ENCODE measurements at regions not wholly inside any gene's neighbourhood (a gene's known extent, or its start where the extent isn't known, plus 50 kb on each side); places are given as distances from the start of the nearest gene placed in this dataset.

DNA sequence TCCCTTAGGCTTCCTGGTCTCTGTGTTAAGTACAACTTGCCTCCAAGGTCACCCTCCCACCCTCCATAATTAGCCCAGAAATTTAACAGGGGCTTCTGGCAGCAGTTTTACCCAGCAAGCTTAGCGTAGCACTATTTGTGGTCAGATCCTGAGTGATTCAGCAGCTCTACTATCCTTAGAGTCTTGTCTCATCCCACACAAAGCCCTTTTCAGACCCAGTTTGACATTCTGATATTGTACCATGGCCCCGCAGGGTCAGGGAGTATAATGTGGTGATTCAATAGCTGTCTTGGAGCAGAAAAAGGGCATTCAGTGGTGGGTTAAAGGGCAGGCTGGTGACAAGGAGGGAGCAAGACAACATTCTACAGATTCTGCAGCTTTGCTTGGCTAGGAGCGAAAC is 153.8 kb upstream of the DDHD1 start:
- no peak overlapping the region for H3K27ac ChIP-seq (ENCODE audit: control insufficient read depth, insufficient read depth, low read length)
- FAIRE-seq (no peak), DNase-seq (ENCODE audit: low read depth, low spot score) (no peak)
- no peaks in the 10 kb centered on the region for H4K20me1 ChIP-seq (ENCODE audit: control insufficient read depth, extremely low read depth, insufficient read depth, low read length)
- H2AFZ ChIP-seq (ENCODE audit: control insufficient read depth, low read length): no peak overlapping the region
- dilution Hi-C loops (cut with MboI; ENCODE audit: extremely low pct_ligation_motif_present, low sequenced_read_pairs): no loop called here
- no peaks in the 10 kb centered on the region for H3K9me3 ChIP-seq (ENCODE audit: control insufficient read depth, low read depth, low read length)
- no peaks in the 10 kb centered on the region for H3K4me1 ChIP-seq (ENCODE audit: control insufficient read depth, extremely low read depth, insufficient read depth, low read length)
- TF ChIP-seq, protein P1, sequence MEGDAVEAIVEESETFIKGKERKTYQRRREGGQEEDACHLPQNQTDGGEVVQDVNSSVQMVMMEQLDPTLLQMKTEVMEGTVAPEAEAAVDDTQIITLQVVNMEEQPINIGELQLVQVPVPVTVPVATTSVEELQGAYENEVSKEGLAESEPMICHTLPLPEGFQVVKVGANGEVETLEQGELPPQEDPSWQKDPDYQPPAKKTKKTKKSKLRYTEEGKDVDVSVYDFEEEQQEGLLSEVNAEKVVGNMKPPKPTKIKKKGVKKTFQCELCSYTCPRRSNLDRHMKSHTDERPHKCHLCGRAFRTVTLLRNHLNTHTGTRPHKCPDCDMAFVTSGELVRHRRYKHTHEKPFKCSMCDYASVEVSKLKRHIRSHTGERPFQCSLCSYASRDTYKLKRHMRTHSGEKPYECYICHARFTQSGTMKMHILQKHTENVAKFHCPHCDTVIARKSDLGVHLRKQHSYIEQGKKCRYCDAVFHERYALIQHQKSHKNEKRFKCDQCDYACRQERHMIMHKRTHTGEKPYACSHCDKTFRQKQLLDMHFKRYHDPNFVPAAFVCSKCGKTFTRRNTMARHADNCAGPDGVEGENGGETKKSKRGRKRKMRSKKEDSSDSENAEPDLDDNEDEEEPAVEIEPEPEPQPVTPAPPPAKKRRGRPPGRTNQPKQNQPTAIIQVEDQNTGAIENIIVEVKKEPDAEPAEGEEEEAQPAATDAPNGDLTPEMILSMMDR (optimal IDR thresholded peaks at IDR 0.05 in 1 of 3, IDR thresholded peaks at IDR 0.05 in 1 of 3, conservative IDR thresholded peaks at IDR 0.05 in 1 of 3; ENCODE audit: extremely low read depth in 1 of 3, insufficient read depth in 2 of 3, low read length in 3 of 3): no peak
- no peak for TF ChIP-seq EZH2 (IDR thresholded peaks at IDR 0.05; ENCODE audit: low read length)
- peaks cover 3% of the 10 kb centered on the region for H3K27me3 ChIP-seq (ENCODE audit: control insufficient read depth, extremely low read depth, insufficient read depth, low read length)
- no peaks in the 10 kb centered on the region for H3K9me1 ChIP-seq (ENCODE audit: control insufficient read depth, extremely low read depth, insufficient read depth, low read length)
- no peaks in the 10 kb centered on the region for H3K36me3 ChIP-seq (ENCODE audit: control insufficient read depth in 2 of 2, extremely low read depth in 1 of 2, insufficient read depth in 2 of 2, low read length in 2 of 2)
- H3K79me2 ChIP-seq (ENCODE audit: control insufficient read depth, insufficient read depth, low read length): no peaks in the 10 kb centered on the region
- H3K4me3 ChIP-seq (ENCODE audit: control insufficient read depth in 2 of 3, extremely low read depth in 1 of 3, insufficient read depth in 2 of 3, low read depth in 1 of 3, low read length in 3 of 3): no peak overlapping the region
- H3K9ac ChIP-seq (ENCODE audit: control insufficient read depth, extremely low read depth, insufficient read depth, low read length): no peak overlapping the region
- no peak overlapping the region for H3K4me2 ChIP-seq (ENCODE audit: control insufficient read depth, extremely low read depth, insufficient read depth, low read depth, low read length)

DNA sequence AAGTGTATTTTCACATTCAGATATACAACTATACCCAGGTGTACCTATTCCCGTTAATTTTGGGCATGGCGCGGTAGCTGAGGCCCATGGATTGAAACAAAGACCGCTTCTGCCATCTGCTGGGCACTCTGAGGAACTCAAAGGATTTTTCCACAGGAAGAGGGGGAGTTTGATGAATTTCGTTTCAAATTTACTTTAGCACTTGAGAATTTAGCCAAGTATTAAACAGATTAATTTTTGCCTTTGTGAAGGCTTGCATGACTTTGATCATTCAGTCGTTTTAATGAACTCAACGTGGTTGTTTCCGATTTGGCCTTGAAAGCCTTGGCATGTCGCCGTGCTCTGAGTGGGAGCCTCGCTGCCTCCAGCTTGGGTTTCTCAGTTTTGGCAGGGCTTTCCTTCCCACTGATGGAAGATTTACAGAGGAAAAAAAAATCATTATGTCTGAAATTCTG is 153.2 kb upstream of the DDHD1 start:
- DNase-seq (ENCODE audit: low read depth, low spot score): no peak
- FAIRE-seq: peak; percentile 57
- Histone ChIP-seq H3K4me3 (ENCODE audit: control insufficient read depth in 2 of 3, extremely low read depth in 1 of 3, insufficient read depth in 2 of 3, low read depth in 1 of 3, low read length in 3 of 3) (peak overlapping the region; percentile 24 to 59 (median 51)), H3K27ac (ENCODE audit: control insufficient read depth, insufficient read depth, low read length) (no peak overlapping the region), H3K36me3 (ENCODE audit: control insufficient read depth in 2 of 2, extremely low read depth in 1 of 2, insufficient read depth in 2 of 2, low read length in 2 of 2) (no peaks in the 10 kb centered on the region), H2AFZ (ENCODE audit: control insufficient read depth, low read length) (peak overlapping the region; percentile 48), H3K4me1 (ENCODE audit: control insufficient read depth, extremely low read depth, insufficient read depth, low read length) (no peaks in the 10 kb centered on the region), H3K9ac (ENCODE audit: control insufficient read depth, extremely low read depth, insufficient read depth, low read length) (no peak overlapping the region), H3K9me1 (ENCODE audit: control insufficient read depth, extremely low read depth, insufficient read depth, low read length) (no peaks in the 10 kb centered on the region), H3K4me2 (ENCODE audit: control insufficient read depth, extremely low read depth, insufficient read depth, low read depth, low read length) (peak overlapping the region; percentile 78), H3K9me3 (ENCODE audit: control insufficient read depth, low read depth, low read length) (no peaks in the 10 kb centered on the region), H3K27me3 (ENCODE audit: control insufficient read depth, extremely low read depth, insufficient read depth, low read length) (peaks cover 3% of the 10 kb centered on the region), H4K20me1 (ENCODE audit: control insufficient read depth, extremely low read depth, insufficient read depth, low read length) (no peaks in the 10 kb centered on the region), H3K79me2 (ENCODE audit: control insufficient read depth, insufficient read depth, low read length) (no peaks in the 10 kb centered on the region)
- TF ChIP-seq, protein P1 (optimal IDR thresholded peaks at IDR 0.05 in 1 of 3, IDR thresholded peaks at IDR 0.05 in 1 of 3, conservative IDR thresholded peaks at IDR 0.05 in 1 of 3; ENCODE audit: extremely low read depth in 1 of 3, insufficient read depth in 2 of 3, low read length in 3 of 3): peak; percentile 65 to 79 (median 71)
- TF ChIP-seq EZH2 (IDR thresholded peaks at IDR 0.05; ENCODE audit: low read length): no peak
- dilution Hi-C loops (cut with MboI; ENCODE audit: extremely low pct_ligation_motif_present, low sequenced_read_pairs): no loop called here

Data from keratinocyte (primary cell).